IPS DF 4.7 (cell line): ENCODE measurements at regions not wholly inside any gene's neighbourhood (a gene's known extent, or its start where the extent isn't known, plus 50 kb on each side); places are given as distances from the start of the nearest gene placed in this dataset.

ENCODE experiments used
- DNase-seq: peaks from one replicate; pipeline ENCODE4 v3.0.0-alpha.2; 2013; ENCODE audit warnings: low spot score; ENCODE audit errors: extremely low read depth

DNA sequence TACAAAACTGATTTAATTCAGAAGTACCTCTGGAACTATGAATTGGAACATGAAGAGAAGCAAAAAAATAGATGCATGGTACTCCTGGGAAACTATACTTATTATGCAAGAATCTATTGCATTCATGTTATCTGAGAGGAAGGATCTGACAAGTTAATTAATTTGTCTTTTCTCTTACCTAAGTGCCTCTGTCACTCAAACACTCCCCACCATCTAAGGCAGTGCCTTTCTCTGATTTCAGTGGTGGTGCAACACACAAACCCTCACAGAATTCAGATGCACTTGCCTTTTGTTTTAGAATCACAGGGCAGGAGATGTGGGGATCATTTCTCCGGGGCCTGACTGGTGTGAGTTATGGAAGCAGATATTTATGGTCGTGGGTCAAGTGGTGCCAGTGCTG lies 52.5 kb upstream of the C9orf72 start:
- no peak for DNase-seq

DNA sequence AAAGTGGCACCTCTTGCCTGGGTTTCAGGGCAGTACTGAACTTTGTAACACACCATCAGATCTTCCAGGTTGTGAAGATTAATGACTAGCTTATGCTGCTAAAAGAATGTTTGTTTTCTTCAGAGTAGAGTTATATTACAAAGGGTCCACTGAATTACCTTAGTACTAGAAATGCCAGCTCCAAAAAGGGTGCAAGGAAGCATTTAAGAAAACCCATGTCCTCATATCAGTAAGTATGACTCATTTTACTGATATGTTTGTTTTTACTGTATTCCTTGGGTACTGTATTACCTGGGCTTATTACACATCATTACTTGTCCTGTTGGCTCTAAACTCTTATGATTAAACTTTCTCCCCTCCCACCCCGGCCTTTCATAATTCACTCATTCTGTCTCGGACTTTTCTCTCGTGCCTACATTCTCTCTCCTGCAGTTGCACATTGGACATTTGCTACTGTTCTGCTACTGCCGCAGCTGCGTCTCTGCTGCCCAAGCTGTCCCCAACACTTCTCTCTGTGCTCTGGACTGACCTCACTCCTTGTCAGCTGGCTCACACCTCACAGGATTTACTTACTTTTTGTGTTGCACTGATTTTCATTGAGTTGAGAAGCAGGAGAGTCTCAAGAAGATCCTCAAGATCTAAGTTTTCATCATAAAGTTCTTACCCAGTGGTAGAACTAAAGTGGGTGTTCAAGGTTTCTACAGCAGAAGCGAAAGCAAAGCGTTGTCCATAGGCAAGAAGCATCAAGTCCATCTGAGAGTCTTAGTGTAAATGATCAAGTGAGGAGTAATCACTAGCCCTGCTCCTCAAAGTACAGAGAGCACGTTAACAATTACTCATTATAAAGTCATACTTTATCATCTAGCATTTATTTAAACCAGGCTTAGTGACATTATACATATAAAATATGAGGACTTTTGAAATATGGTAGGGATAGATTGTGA lies 53.2 kb upstream of the C9orf72 start:
- no peak for DNase-seq

DNA sequence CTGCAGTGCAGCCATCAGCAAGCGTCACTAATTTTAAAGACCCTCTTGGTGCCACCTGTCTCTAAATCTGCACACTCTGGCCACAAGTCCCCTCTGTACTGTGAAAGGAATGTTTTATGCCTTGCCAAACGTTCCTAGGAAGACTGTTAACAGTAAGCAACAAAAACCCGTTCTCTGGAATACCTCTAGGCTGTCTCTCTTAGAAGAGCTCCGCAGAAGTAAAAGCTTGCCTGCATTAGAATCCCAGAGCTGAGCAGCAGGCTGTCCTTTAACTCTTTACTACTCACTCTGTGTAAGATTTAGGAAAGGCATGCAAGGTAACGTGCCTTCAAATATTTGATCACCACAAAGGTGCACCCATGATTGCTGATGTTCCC lies 53.9 kb upstream of the C9orf72 start:
- no peak for DNase-seq

DNA sequence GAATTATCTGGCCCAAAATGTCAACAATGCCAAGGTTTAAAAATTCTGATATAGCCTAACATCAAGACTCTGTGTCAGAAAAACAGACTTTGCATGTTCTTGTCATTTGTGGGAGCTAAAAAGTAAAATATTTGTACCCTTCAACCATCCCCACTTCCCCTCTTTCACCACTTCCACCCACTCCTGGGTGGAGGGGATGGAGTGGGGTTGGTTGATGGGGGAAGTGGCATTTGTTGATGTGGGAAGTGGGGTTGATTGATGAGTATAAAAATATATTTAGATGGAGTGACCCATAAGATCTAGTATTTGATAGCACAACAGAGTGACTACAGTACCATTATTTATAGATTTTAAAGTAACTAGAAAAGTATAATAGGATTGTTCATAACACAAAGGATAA lies 55.0 kb upstream of the C9orf72 start:
- no peak for DNase-seq

DNA sequence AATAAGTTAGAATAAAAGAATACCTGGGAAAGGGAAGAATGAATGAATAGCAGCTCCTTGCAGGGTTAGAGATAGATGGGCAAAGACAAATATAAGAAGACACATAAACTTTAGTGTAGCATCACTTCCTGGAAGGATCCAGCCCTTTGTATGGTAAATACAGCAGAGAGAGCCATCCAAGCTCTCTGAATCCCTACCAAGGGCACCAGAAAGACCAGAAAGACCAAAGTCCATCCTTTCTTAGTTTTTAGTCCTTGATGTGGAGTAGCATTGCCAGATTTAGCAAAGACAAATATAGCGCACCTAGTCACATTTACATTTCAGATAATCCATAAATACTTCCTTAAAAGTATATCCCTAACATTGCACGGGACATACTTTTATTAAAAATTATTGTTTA lies 56.1 kb upstream of the C9orf72 start:
- no peak for DNase-seq

DNA sequence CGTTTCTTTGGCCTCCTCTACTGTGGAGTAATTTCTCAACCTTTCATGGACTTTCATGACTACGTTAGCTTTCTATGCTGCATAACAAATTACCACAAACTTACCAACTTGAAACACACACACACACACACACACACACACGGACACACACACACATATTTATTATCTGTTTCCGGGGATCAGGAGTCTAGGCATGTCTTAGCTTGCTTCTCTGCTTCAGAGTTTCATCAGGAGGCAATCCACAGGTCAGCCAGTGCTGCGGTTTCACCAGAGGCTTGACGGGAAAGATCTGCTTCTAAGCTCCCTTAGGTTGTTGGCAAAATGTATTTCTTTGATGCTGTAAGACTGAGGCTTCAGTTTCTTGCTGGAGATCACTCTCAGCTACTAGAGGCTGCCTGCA lies 59.0 kb upstream of the C9orf72 start:
- no peak for DNase-seq

DNA sequence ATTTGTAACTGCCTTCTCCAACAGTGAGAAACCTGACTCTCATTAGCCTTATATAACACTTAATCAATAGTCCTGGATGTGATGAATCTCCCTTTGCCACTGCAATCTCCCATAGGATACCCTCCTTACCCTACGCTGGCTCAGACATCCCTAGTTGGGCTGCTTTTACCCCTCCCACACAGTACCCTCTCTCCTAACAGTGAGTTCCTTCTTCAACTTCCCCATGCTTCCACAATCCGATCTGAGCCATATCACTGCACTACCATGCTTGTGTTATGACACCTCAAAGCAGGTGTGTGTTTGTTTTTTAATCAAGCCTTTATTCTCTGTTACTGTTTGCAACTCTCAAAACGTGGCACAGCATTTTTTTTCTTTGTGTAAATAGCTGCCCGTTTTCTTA lies 60.5 kb upstream of the C9orf72 start:
- DNase-seq, result no peak

DNA sequence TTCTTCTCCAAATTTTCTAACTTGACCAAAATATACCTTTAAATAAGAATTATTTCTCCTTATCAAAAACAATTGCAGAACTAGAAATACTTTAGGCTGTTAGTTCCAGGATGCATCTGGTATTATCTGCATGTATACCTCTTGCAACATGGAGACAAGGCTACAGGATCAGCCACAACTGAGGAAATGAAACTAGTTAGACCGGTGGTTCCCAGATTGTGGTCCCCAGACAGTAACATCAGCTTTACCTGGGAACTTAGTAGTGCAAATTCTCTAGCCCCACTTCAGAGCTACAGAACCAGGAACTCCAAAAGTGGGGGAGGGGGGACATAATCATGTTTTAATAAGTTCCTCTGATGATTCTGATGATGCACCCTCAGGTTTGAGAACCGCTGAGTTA lies 61.6 kb upstream of the C9orf72 start:
- no peak for DNase-seq

DNA sequence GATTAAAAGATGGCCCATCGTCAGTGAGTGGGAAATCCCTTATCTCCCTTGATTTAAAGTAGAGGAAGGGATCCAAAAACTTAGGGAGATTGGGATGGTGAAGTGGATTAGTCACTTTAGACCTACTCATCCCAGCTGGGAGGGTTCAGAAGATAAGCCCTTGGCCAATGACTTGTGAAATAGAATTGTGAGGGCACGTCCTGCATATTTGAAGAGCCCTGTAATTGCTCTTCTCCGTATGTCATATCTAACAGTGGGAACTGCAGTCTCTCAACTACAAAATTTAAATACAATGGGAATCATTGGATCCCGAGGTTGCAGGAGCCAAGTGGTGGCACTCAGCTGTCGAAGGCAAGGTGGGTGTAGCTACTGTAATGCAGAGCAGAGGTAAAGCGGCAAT lies 65.4 kb upstream of the C9orf72 start:
- no peak for DNase-seq

DNA sequence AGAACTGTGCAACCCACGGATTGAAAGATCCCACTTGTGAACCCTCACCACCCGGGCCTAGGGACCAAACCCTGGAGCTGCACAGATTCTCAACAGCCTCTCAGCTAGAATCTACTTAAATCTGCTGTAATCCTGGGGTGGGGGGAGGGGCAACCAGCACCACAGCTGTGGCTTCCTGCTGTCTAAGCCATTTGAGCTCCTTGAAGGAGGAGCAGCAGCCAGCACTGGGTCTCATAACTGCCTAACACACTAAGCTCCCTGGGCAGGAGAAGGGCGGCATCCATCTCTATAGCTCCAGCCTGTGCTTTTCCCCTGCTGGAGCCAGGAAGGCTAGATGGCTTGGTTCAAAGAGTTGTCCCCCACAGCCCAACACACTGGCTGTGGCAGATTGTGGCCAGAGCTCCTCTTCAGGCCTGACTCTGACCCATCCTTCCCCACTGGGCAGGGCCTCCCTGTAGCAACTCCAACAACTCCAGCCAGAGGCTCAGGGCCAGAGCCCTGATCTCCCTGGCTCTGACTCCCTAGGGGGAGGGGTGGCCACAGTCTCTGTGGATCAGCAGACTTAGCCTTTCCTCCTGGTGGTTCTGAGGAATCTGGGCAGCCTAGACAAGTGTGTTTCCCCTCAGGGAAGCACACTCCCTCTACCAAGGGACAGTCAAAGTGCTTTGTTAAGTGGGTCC lies 72.0 kb upstream of the C9orf72 start:
- no peak for DNase-seq

DNA sequence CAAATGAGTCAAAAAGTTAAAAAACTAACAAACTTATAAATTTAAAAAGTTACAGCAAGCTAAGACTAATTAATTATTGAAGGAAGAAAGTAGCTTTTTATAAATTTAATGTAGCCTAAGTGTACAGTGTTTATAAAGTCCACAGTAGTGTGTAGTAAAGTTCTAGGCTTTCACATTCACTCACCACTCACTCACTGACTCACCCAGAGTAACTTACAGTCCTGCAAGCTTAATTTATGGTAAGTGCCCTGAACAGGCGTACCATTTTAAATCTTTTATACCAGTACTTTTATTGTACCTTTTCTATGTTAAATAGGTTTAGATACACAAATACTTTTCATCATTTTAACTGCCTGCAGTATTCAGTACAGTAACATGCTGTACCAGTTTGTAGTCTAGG lies 80.0 kb upstream of the C9orf72 start:
- no peak for DNase-seq

DNA sequence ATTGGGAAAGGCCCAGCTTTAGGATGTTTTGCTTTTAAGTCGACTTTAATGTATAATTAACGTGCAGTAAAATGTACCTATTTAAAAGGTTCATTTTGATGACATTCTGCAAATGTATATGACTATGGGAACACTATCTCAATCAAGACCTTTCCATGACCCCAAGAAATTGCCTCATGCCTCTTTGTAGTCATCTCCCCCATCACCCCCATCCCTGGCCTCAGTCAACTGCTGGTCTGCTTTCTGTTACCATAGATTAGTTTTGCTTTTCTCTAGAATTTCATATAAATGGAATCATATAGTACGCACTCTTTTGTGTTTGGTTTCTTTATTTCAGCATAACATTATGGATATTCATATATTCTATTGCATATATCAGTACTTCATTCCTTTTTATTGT lies 80.7 kb upstream of the C9orf72 start:
- no peak for DNase-seq

DNA sequence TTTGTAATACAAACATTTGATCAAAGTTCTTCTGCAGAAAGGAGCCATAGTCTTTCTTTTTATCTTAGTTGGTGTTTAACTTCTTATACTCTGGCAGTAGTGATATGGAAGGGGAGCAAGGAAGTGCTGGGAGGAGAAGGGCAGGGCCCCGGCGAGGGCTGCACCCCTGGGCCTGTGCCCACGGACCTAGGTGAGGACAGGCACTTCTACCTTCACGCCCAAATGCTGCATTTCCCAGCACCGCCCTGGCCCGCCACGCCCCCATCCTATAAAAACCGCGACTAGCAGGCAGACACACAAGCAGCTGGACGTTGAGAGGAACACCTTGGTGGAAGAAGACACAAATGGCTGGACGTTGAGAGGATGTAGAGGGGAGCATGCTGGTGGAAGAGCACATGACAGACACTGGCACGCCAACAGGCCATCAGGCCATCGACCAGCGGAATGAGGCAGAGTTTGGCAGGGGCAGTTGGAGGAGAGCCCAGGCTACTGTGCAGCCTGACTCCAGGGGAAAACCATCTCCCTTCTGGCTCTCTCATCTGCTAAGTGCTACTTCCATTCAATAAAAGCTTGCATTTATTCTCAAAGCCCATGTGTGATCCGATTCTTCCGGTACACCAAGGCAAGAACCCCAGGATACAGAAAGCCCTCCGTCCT lies 81.5 kb upstream of the C9orf72 start:
- DNase-seq, result no peak

DNA sequence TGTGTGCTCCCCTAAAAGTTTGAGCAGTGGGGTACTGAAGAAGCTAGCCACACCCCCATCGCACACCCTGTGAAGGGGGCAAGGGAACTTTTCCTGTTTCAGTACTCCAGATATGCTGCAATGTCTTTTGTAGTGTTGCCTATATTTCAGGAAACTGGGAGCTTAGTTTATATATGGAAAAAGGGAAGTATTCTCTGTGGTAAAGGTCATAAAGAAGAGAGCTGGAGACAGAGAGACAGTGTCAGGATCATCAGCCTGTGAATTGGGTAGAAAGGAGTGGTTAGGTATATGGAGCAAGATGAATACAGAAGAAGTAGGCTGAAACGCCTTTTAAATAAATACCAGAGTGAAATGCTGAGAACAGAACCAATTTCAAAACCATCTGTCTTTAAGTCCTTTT lies 82.2 kb upstream of the C9orf72 start:
- no peak for DNase-seq

DNA sequence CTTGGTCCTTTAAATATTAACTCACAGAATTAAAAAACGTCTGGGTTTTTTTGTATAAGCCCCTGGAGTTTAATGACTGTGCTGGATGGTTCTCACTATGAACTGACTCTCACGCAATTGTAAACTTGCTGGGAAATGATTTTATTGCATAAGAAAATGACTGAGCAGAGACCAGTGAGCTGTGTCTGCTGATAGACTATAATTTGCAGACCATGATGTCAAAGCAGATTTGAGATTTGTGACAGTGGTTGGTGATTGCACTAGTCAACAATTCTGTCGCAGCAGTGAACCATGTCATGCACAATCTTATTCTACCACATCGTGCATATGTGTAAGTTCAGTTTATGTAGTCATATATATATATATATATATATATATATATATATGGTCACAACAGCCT lies 85.7 kb upstream of the C9orf72 start:
- no peak for DNase-seq

DNA sequence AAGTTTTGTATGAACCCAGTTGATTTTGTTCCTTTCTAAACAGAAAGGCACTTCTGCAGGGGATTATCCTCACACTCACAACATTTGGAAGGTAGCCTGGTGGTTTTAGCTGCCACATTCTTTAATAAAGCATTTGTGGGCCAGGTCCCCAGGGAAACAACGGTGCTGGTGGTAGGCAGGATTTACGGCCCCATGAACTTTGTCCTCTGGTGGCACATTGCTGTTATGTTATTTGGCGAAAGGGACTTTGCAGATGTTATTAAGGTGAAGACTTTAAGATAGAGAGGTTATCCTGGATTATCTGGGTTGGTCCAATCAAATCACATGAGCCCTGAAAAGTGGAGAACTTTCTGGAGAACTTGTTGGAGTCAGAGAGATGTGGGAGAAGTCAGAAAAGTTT lies 86.3 kb upstream of the C9orf72 start:
- no peak for DNase-seq

DNA sequence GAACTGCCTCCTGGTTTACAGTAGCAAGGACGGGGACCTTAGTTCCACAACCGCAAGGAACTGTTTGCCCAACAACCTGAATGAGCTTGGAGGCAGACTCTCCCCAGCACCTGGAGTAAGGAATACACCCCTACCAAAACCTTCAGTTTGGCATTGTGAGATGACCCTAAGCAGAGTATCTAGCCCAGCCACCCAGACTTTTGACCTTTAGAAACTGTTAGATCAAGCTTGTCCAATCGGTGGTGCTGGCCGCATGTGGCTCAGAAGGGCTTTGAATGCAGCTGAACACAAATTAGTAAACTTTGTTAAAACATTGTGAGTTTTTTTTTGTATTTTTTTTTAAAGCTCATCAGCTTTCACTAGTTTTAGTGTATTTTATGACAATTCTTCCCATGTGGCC lies 86.9 kb upstream of the C9orf72 start:
- DNase-seq, result no peak

DNA sequence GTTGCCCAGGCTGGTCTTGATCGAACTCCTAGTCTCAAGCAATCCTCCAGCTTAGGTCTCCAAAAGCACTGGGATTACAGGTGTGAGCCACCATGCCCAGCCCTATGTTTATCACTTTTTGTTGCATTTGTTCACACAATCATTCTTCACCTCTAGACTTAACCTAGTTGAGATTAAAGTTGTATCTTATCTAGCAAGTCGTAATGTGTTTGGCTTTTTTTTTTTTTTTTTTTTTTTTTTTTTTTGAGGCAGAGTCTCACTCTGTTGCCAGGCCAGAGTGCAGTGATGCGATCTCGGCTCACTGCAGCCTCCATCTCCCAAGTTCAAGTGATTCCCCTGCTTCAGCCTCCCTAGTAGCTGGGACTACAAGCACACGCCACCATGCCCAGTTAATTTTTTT lies 90.2 kb upstream of the C9orf72 start:
- no peak for DNase-seq

DNA sequence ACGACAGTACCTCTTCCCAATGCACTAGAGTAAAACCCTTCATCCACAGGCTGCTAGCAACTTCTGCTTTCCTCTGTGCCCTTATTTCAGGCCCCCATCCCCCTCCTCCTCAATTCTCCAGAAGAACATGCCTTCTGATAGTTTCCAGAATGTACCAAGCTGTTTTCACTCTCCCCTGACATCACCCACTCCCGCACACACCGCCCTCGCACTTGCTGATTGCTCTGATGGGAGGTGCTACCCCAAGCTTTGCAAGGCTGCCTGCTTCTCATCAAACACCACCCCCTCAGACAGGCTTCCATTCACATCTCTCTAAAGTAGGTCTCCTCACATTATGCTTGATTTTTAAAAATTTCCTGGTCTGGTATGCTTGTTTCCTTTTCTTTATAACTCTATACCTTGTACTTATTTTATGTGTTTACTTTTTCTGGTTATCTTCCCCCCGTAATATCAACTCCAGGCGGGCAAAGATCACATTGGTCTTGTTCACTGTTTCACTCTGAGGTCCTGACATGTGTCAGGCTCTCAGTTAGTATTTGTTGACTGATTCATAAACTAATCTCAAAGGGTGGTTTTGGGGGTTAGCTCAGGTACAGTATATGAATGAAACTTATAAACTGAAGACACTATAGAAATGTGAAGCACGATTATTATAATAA lies 91.0 kb upstream of the C9orf72 start:
- no peak for DNase-seq

DNA sequence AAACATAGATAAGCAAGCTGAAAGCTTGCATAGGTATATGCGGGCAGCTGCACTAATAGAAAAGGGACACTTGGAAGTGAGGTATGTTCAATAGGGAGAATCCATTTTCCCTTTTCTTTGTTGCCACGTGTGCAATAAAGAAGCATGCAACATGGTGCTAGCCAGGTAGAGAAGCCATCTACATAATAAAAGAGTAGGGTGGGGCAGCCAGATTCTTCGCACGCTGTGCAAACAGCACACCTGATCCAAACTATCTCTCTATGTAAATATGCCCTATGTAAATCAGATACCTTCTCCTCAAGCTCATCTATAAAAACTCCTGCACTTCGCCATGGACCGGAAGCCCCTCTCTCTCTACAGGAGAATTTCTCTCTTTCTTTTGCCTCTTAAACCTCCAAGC lies 91.9 kb upstream of the C9orf72 start:
- DNase-seq, result no peak

DNA sequence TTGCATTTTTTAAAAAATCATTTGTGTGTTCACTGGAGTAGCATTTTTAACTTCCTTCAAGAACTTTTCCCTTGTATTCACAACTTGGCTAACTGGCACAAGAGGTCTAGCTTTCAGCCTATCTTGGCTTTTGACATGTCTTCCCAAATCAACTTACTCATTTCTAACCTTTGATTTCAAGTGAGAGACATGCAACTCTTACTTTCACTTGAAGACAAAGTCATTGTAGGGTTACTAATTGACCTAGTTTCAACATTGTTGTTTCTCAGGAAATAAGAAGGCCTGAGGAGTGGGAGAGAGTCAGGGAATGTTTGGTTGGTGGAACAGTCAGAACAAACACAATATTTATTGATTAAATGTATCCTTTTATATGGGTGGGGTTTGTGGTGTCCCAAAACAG lies 95.0 kb upstream of the C9orf72 start:
- no peak for DNase-seq

DNA sequence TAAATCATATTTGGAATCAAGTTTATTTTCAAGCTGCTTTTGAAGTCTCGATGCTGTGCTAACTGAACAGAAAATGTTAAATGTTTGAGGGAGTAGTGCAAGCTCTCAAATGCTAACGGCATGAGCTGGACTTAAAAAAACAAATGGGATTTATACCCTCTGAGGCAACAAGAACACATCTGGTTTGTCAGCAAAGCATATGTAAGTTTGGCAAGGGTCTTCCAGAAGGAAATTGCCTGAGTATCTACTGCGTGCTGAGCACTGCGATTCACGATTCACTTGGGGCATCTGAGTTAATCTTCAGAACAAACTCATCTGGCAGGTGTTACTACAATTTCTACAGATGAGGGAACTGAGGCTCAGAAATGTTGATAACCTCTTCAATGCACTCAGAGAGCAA lies 98.4 kb upstream of the C9orf72 start:
- no peak for DNase-seq
